HL-60 (cell line): ENCODE measurements at regions not wholly inside any gene's neighbourhood (a gene's known extent, or its start where the extent isn't known, plus 50 kb on each side); places are given as distances from the start of the nearest gene placed in this dataset.
"Not testable (repeated sequence)": the region's sequence is repeated elsewhere in the genome, so short reads cannot be mapped to it uniquely, and the experiment has no call there.

Source experiments
- DNase-seq, 2 experiments: peaks; one replicate each; pipeline ENCODE4 v3.0.0-alpha.2; 2010 to 2020; ENCODE audit warnings: low read depth in 1 of 2, low spot score in 1 of 2
- H3K27ac ChIP-seq: fragments of 250-450 bp; sonication (Bioruptor Pico); replicated peaks from 2 replicates; pipeline ENCODE4 v1.5.1; 2020; ENCODE audit warnings: mild to moderate bottlenecking, moderate library complexity
- H3K27me3 ChIP-seq: fragments of 250-450 bp; sonication (Bioruptor Pico); 2 replicates; pipeline ENCODE4 v1.5.1; 2021; ENCODE audit warnings: mild to moderate bottlenecking, moderate library complexity; ENCODE audit not compliant: insufficient read depth, poor library complexity, severe bottlenecking
- H3K4me3 ChIP-seq: replicated peaks from 2 replicates; pipeline ENCODE4 v1.5.1; 2011; ENCODE audit warnings: mild to moderate bottlenecking, control low read depth, low read length; ENCODE audit not compliant: insufficient read depth
- CTCF ChIP-seq: IDR thresholded peaks from one replicate; pipeline ENCODE4 v1.5.1; 2011; ENCODE audit warnings: low read length, control low read depth, inconsistent platforms; ENCODE audit not compliant: insufficient read depth
- GABPA ChIP-seq: IDR thresholded peaks from 2 replicates; pipeline ENCODE4 v1.6.1; 2012; ENCODE audit warnings: low read depth
- POLR2AphosphoS5 ChIP-seq: IDR thresholded peaks from 2 replicates; pipeline ENCODE4 v1.6.1; 2012; ENCODE audit warnings: low read depth
- REST ChIP-seq: IDR thresholded peaks from 2 replicates; pipeline ENCODE4 v1.6.1; 2012; ENCODE audit warnings: low read depth; ENCODE audit not compliant: insufficient replicate concordance
- SPI1 ChIP-seq: IDR thresholded peaks from 2 replicates; pipeline ENCODE4 v1.6.1; 2012; ENCODE audit warnings: low read depth, mild to moderate bottlenecking, borderline replicate concordance

- Histone ChIP-seq H3K27ac (no peak overlapping the region), H3K27me3 (peaks cover 3% of the 10 kb centered on the region)
- no peak for DNase-seq
Measured at GRCh38 chr4:13921805-13922204, 294.3 kb upstream of the BOD1L1 start.

GRCh38 chr4:13922459-13922858, 294.9 kb upstream of the BOD1L1 start:
- DNase-seq, result no peak
- H3K4me3 ChIP-seq, result no peak overlapping the region
- H3K27me3 ChIP-seq, result peaks cover 3% of the 10 kb centered on the region
- TF ChIP-seq SPI1 (no peak), CTCF (no peak), POLR2AphosphoS5 (no peak), REST (no peak), GABPA (no peak)
- H3K27ac ChIP-seq, result no peak overlapping the region

More at GRCh38 chr4:13921805-13922204, 294.3 kb upstream of the BOD1L1 start:
- TF ChIP-seq GABPA (no peak), CTCF (no peak), POLR2AphosphoS5 (no peak), REST (no peak), SPI1 (no peak)
- H3K4me3 ChIP-seq, result no peak overlapping the region

GRCh38 chr4:13922873-13923645, 295.5 kb upstream of the BOD1L1 start:
- no peak overlapping the region for H3K27ac ChIP-seq
- no peak for TF ChIP-seq CTCF
- no peak for TF ChIP-seq REST
- TF ChIP-seq SPI1, result no peak
- no peak for TF ChIP-seq POLR2AphosphoS5
- no peak for TF ChIP-seq GABPA
- no peak for DNase-seq
- H3K27me3 ChIP-seq, result peaks cover 3% of the 10 kb centered on the region
- H3K4me3 ChIP-seq, result no peak overlapping the region

GRCh38 chr4:13924900-13925299, 297.4 kb upstream of the BOD1L1 start:
- not testable (repeated sequence) for H3K4me3 ChIP-seq, H3K27ac ChIP-seq, DNase-seq, H3K27me3 ChIP-seq
